IgD-negative memory B cell (primary cell): ENCODE measurements at regions not wholly inside any gene's neighbourhood (a gene's known extent, or its start where the extent isn't known, plus 50 kb on each side); places are given as distances from the start of the nearest gene placed in this dataset.

Experiments used
- H3K27ac Mint-ChIP-seq, 3 donors: one replicate each; pipeline ENCODE4 v1.8.0; 2020 to 2022; ENCODE audit warnings: mild to moderate bottlenecking in 3 of 3, mixed read lengths in 3 of 3, moderate library complexity in 1 of 3
- H3K27me3 Mint-ChIP-seq: one replicate; pipeline ENCODE4 v1.8.0; 2021; ENCODE audit warnings: mixed read lengths
- H3K36me3 Mint-ChIP-seq: one replicate; pipeline ENCODE4 v1.8.0; 2020; ENCODE audit warnings: mild to moderate bottlenecking, mixed read lengths
- H3K4me1 Mint-ChIP-seq, 3 donors: one replicate each; pipeline ENCODE4 v1.8.0; 2020 to 2022; ENCODE audit warnings: mixed read lengths in 3 of 3, mild to moderate bottlenecking in 1 of 3
- H3K4me3 Mint-ChIP-seq, 4 donors: one replicate each; pipeline ENCODE4 v1.8.0; 2020 to 2022; ENCODE audit warnings: mild to moderate bottlenecking in 4 of 4, mixed read lengths in 4 of 4, moderate library complexity in 3 of 4
- H3K9me3 Mint-ChIP-seq, 3 donors: one replicate each; pipeline ENCODE4 v1.8.0; 2020 to 2021; ENCODE audit warnings: mixed read lengths in 3 of 3, mild to moderate bottlenecking in 1 of 3

DNA sequence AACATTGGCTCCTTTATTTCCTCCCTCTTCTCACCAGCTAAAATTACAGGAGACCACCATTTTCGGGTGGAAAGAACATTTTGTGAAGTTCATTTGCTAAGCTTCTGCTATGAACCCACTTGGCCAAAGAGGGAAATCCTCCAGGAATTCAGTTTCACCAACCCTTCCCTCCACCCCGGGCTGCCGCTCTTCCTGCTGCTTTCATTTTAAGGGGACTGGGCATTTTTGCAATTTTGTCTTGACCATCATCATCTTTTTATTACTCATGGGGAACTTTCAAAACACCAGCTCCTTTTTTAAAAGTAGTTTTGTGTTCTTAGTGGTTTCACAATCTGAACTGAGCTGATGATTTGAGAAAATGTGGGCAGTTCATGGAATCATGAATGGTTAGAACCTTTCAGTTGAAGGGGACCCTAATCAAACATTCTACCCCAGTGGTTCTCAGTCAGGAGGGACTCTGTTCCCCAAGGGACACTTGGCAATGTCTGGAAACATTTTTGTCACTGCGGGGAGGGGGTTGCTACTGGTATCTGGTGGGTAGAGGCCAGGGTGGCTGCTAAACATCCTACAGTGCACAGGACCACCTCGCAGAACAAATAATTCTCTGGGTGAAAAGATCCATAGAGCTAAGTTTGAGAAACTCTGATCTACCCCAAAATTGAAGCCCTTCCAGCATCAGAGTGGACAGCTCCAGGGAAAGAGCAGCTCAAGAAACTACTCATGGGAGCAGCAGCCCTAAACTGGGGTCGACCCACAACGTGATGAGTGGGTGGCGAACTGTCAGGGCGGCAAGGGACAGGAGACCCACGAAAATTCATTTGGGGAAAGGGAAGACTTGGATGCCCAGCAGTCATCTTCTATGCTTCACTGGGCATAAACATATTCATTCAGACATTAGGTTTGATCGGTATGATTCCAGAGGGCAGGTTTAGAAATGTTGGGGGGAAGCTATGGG, 92.9 kb downstream of the ACKR3 start:
- no peaks in the 10 kb centered on the region for H3K4me1 Mint-ChIP-seq
- no peaks in the 10 kb centered on the region for H3K36me3 Mint-ChIP-seq
- H3K27me3 Mint-ChIP-seq = peaks cover 26% of the 10 kb centered on the region
- peak overlapping the region in 1 of 3 donors; percentile 36 for H3K27ac Mint-ChIP-seq
- H3K4me3 Mint-ChIP-seq = no peak overlapping the region
- peaks cover 7 to 10% (median 8%) of the 10 kb centered on the region in 3 donors for H3K9me3 Mint-ChIP-seq

DNA sequence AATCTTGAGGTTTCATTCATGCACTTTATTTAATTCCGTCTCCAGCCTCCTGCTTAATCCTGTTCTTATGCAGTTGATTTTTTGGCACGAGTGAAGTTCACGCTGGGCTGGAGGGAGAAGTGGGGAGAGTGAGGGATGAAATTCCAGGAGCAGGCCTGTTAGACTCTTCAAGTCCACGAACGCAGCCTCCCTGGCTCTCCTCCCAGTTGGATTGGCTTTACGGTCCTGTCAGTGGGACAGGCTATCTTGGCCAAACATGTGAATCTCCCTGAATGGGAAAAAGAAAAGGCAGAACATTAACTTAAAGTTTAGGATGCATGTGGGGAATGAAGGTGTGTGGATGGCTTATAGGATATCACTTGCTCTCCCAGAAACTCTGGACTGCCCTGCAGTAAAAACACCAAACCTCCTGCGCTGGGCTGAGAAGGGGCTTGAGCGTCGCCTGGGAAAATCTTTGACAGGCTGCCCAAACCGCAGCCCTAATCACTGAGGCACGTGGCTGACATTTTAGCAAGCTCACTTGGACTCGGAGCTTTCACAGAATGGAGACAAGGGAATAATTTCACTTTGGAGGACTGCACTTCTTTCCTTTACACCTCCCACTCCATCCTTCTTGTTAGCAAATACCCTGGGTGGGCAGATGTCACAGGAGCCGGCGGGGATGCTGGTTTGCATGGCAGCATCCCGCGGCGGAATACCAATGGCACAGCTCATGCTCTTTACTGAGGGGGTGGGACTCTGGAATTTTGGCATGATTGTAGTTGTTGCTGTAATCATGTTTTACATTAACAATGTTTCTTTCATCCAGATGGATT, 93.9 kb downstream of the ACKR3 start:
- Mint-ChIP-seq H3K27me3 (peaks cover 21% of the 10 kb centered on the region), H3K9me3 (peaks cover 4 to 10% (median 8%) of the 10 kb centered on the region in 3 donors), H3K4me1 (no peaks in the 10 kb centered on the region), H3K27ac (no peak overlapping the region), H3K36me3 (no peaks in the 10 kb centered on the region), H3K4me3 (no peak overlapping the region)

DNA sequence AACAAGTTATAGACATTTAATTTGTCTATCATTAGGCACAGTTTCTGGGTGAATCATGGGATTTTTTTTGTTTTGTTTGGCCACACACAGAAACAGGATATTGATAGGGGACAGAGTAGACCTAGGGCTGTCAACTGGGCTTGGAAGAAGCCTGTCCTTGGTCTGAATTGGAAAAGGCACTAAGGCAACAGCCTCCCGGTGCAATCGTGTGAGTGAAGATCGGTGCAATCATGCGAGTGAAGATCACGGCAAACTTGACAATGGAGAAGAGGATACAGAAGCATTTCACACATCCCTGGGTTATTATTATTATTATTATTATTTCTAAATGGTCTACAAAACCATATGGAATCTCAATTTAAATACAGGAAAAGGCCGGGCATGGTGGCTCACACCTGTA, 94.5 kb downstream of the ACKR3 start:
- no peak overlapping the region for H3K27ac Mint-ChIP-seq
- peaks cover 4 to 10% (median 8%) of the 10 kb centered on the region in 3 donors for H3K9me3 Mint-ChIP-seq
- peaks cover 16% of the 10 kb centered on the region for H3K27me3 Mint-ChIP-seq
- no peak overlapping the region for H3K4me3 Mint-ChIP-seq
- H3K4me1 Mint-ChIP-seq = no peaks in the 10 kb centered on the region
- no peaks in the 10 kb centered on the region for H3K36me3 Mint-ChIP-seq

DNA sequence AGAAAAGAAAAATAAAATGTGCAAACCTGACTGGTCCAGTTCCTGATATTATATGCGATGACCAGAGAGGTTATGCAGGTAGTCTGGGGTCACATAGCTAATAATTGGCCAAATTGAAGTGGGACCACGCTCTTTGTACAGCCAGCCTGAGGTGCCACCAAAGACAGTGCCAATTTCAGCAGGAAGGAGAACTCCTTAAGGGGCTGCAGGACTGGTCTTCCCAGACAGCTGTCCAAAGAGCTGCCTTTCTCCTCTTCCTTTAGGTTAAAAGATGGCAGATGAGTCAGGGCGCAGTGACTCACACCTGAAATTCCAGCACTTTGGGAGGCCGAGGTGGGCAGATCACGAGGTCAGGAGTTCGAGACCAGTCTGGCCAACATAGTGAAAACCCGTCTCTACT, 95.5 kb downstream of the ACKR3 start:
- no peaks in the 10 kb centered on the region for H3K36me3 Mint-ChIP-seq
- H3K27me3 Mint-ChIP-seq = peaks cover 12% of the 10 kb centered on the region
- H3K9me3 Mint-ChIP-seq = peaks cover 4 to 10% (median 8%) of the 10 kb centered on the region in 3 donors
- no peak overlapping the region for H3K27ac Mint-ChIP-seq
- no peaks in the 10 kb centered on the region for H3K4me1 Mint-ChIP-seq
- H3K4me3 Mint-ChIP-seq = no peak overlapping the region

DNA sequence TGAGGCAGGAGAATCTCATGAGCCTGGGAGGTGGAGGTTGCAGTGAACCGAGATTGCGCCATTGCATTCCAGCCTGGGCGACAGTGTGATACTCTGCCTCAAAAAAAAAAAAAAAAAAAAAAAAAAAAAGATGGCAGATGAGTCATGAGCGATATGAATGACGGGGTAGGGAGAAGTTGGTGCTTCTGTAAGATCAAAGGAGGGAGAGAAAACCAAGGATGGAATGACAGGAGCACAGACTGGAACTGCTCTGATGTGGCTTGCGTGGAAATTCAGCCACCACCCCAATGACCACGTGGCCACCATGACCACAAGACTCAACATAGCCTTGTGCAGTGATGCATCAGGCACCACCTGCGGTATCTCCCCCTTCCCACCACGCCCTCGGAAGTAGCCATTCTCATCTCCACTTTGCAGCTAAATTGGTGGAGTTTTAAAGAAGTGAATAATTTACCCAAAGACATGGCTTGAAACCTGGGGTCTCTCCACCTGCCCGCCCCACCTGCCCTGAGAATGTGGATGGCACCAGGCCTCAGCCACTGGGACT, 96.0 kb downstream of the ACKR3 start:
- Mint-ChIP-seq H3K4me3 (no peak overlapping the region), H3K4me1 (no peaks in the 10 kb centered on the region), H3K9me3 (peaks cover 4 to 10% (median 8%) of the 10 kb centered on the region in 3 donors), H3K27me3 (peaks cover 9% of the 10 kb centered on the region), H3K27ac (no peak overlapping the region), H3K36me3 (no peaks in the 10 kb centered on the region)

DNA sequence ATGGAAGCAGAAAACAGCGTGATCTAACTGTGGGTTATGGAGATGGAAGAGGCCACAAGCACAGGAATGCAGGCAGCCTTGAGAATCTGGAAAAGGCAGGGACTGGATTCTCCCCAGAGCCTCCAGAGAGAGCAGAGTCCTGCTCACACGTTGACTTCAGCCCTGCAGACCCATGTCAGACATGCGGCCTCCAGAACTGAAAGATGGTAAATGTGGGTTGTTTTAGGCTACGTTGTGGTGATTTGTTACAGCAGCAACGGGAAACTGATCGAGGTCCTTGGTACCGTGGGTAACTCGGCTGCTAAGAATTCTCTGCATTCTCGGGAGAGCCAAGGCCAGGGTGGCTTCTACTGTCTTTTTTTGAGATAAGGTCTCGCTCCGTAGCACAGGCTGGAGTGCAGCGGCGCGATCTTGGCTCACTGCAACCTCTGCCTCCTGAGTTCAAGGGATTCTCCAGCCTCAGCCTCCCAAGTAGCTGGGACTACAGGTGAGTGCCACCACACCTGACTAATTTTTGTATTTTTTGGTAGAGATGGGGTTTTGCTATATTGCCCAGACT, 97.1 kb downstream of the ACKR3 start:
- Mint-ChIP-seq H3K4me3 (no peak overlapping the region), H3K4me1 (no peaks in the 10 kb centered on the region)

DNA sequence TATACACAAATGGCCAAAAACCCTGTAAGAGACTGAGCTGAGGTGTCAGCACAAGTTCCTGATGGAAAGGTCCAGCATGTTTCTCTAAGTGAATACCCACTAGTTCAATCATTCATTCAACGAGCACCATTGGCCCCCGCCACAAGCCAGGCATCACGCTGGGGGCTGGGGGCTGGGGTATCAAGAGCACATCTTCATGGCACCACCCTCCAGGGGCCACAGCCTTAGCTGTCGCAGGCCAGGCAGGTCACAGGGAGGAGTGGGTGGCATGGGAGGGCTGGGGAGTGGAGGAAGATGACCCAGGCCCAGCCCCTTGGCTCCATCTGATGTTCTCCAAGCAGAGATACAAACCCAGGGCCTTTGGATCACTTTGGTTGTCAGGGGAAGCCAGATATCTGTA, 97.9 kb downstream of the ACKR3 start:
- H3K27ac Mint-ChIP-seq = no peak overlapping the region
- H3K4me3 Mint-ChIP-seq = no peak overlapping the region
- no peaks in the 10 kb centered on the region for H3K4me1 Mint-ChIP-seq
- no peaks in the 10 kb centered on the region for H3K36me3 Mint-ChIP-seq
- peaks cover 4 to 10% (median 8%) of the 10 kb centered on the region in 3 donors for H3K9me3 Mint-ChIP-seq
- peaks cover 3% of the 10 kb centered on the region for H3K27me3 Mint-ChIP-seq

More for the DNA sequence above, 97.1 kb downstream of the ACKR3 start:
- no peaks in the 10 kb centered on the region for H3K36me3 Mint-ChIP-seq
- H3K27me3 Mint-ChIP-seq = peaks cover 7% of the 10 kb centered on the region
- H3K9me3 Mint-ChIP-seq = peaks cover 4 to 10% (median 8%) of the 10 kb centered on the region in 3 donors
- no peak overlapping the region for H3K27ac Mint-ChIP-seq

DNA sequence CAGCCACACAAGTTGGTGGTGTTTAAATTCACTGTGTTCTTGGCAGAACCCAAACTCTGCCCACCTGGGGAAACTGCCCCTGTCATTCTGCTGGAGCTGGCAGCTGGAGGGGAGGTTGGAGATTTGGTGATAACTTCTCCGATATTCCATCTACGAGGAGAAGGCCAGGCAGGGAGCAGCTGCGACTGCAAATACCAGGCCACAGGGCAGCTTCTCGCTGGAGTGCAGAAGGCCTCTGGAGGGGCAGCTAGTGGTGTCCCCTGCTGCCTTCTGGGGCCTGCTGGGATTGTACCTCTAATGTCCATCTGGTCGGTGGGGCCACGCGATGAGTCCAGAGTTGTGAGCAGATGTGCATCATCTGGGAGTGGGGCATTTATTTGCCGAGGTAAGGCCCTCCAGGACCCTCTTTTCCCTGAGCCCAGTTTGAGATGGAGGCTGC, 98.9 kb downstream of the ACKR3 start:
- H3K9me3 Mint-ChIP-seq = peaks cover 4 to 10% (median 8%) of the 10 kb centered on the region in 3 donors
- H3K27me3 Mint-ChIP-seq = no peaks in the 10 kb centered on the region
- no peaks in the 10 kb centered on the region for H3K4me1 Mint-ChIP-seq
- H3K4me3 Mint-ChIP-seq = no peak overlapping the region
- H3K27ac Mint-ChIP-seq = no peak overlapping the region
- H3K36me3 Mint-ChIP-seq = no peaks in the 10 kb centered on the region

DNA sequence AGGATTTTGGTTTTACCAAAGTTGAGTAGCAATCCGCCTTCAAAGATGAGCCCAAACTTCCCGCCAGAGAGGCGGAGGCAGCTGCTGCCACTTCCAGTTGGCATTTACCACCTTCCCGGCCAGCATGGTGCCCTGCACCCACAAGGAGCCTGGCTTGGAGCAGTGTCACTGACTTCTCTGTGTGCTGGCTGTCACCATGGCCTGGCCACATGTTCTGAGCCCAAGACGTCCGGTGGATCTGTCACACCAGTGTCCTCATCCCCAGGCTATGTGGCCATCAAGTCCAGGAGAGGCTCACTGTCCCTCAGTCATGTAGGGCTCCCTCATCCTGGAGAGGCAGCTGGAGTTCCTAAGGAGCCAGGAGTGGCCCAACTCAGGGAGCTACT, 100.6 kb downstream of the ACKR3 start:
- Mint-ChIP-seq H3K27me3 (no peaks in the 10 kb centered on the region), H3K27ac (no peak overlapping the region), H3K4me3 (no peak overlapping the region), H3K9me3 (peaks cover 4 to 10% (median 7%) of the 10 kb centered on the region in 3 donors), H3K36me3 (no peaks in the 10 kb centered on the region), H3K4me1 (no peaks in the 10 kb centered on the region)

DNA sequence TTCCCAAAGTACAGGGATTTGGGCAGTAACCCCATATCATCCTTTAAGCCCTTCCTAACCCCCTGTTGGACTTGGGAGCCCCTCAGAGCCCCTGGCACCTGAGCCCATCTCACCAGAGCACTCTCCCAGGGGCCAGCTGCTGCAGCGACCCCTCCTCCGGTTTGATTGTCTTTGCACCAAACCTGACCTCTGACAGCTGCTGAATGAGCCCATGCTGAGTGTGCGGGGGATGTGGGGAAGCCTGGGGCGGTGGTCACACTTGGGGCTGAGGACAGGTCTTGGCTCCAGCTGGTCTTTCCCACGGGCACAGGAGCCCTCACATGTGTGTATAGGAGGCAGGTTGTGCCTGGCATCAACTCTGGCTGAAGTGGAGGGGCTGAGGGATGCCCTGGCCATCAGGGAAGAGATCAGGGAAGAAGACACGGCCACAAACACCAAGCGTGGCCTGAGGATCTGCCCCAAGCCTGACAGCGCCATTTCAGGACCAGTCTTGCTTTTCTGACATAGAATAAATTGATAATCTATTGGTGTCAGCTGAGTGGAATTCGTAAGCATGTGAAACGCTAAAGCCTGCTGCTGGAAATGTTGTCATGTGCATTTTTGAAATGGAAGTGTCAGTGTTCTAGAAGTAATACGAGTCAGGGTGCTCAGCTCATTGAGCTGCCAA, 102.4 kb downstream of the ACKR3 start:
- no peaks in the 10 kb centered on the region for H3K9me3 Mint-ChIP-seq
- no peaks in the 10 kb centered on the region for H3K36me3 Mint-ChIP-seq
- H3K4me3 Mint-ChIP-seq = no peak overlapping the region
- H3K27ac Mint-ChIP-seq = no peak overlapping the region
- peaks cover 0 to 2% (median 0%) of the 10 kb centered on the region in 3 donors for H3K4me1 Mint-ChIP-seq
- H3K27me3 Mint-ChIP-seq = peaks cover 9% of the 10 kb centered on the region

DNA sequence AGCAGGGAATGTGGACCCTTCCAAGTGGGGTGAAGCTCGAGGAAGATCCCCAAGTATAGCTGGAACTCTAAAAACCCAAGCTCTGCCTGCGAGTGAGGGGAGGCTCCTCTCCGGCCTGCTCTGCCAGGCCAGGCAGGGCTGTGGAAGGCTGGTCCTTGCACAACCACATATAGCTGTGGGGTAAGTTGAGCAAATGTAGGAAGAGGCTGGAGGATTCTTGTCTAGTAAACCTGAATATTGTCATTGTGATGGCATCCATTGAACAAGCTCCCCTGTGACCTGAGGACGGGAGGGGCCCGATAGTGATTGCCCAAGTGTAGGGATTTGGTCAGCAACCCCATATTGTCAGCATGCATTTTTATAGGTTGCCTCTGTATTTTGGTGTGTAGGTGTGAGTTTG, 103.0 kb downstream of the ACKR3 start:
- H3K9me3 Mint-ChIP-seq = no peaks in the 10 kb centered on the region
- H3K27ac Mint-ChIP-seq = no peak overlapping the region
- no peaks in the 10 kb centered on the region for H3K36me3 Mint-ChIP-seq
- no peak overlapping the region for H3K4me3 Mint-ChIP-seq
- H3K4me1 Mint-ChIP-seq = peaks cover 0 to 2% (median 0%) of the 10 kb centered on the region in 3 donors
- H3K27me3 Mint-ChIP-seq = peaks cover 10% of the 10 kb centered on the region

DNA sequence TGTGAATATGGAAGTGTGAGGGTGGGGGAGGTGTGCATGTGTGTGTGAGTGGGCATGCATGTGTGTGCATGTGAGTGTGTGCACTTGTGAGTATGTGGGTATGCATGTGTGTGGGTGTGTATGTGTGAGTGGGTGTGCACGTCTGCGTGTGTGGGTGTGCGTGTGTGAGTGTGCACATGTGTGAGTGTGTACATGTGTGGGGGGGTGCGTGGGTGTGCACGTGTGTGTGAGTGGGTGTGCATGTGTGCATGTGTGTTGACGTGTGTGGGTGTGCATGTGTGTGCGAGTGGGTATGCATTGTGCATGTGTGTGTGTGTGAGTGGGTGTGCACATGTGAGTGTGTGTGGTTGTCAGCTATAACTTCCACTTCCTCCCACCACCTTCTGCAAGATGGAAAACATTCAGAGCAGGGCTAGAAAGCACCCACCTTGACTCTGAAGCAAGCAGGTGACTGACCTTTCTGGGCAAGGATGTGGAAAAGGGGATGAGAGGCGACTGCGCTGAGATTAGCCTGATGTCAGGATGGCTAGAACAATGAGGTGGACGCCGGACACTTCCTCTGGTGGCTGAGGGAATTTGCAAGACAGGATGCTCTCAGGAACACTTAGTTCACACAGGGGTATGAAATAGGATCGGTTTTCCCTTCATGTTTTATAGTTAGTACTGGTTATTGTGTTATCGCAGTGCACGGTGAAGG, 103.6 kb downstream of the ACKR3 start:
- Mint-ChIP-seq H3K4me1 (peaks cover 0 to 2% (median 0%) of the 10 kb centered on the region in 3 donors), H3K36me3 (no peaks in the 10 kb centered on the region), H3K27me3 (peaks cover 12% of the 10 kb centered on the region)

DNA sequence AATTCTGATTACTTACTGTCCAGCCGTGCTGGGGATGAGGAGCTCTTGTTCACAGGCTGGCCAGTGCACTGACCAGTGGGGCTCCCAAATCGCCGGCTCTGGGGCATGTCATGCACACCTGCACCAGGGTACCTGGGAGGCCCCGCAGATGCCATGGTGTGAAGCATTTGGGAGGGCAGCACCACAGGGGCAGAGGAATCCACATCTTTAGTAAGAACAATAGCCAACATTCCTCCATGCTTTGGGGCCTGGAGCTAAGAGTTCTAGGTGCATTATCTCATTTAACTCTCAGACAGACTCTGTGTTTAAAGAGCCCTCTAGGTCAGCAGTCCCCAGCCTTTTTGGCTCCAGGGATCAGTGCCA, 104.2 kb downstream of the ACKR3 start:
- no peak overlapping the region for H3K4me3 Mint-ChIP-seq
- no peaks in the 10 kb centered on the region for H3K9me3 Mint-ChIP-seq
- H3K36me3 Mint-ChIP-seq = no peaks in the 10 kb centered on the region
- H3K4me1 Mint-ChIP-seq = peaks cover 0 to 2% (median 0%) of the 10 kb centered on the region in 3 donors
- H3K27me3 Mint-ChIP-seq = peaks cover 12% of the 10 kb centered on the region
- H3K27ac Mint-ChIP-seq = no peak overlapping the region

More for the DNA sequence above, 103.6 kb downstream of the ACKR3 start:
- Mint-ChIP-seq H3K9me3 (no peaks in the 10 kb centered on the region), H3K4me3 (no peak overlapping the region), H3K27ac (no peak overlapping the region)

DNA sequence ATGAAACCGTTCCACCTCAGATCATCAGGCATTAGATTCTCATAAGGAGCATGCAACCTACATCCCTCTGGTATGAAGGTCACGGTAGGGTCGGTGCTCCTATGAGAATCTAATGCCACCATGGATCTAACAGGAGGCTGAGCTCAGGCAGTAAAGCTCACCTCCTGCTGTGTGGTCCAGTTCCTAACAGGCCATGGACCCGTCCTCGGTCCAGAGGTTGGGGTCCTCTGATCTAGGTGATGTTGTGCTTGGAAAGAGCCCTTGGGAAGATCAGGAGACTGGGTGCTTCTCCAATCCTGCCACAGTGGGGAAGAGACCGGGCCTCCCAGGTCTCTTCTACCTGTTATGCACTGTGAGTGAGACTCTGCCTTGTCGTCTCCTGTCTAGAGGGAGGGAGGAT, 104.6 kb downstream of the ACKR3 start:
- Mint-ChIP-seq H3K4me1 (peaks cover 0 to 2% (median 0%) of the 10 kb centered on the region in 3 donors), H3K36me3 (no peaks in the 10 kb centered on the region), H3K27me3 (peaks cover 12% of the 10 kb centered on the region), H3K4me3 (no peak overlapping the region), H3K9me3 (no peaks in the 10 kb centered on the region), H3K27ac (no peak overlapping the region)
